ENCODE measurements at regions not wholly inside any gene's neighbourhood (a gene's known extent, or its start where the extent isn't known, plus 50 kb on each side); places are given as distances from the start of the nearest gene placed in this dataset.

DNA sequence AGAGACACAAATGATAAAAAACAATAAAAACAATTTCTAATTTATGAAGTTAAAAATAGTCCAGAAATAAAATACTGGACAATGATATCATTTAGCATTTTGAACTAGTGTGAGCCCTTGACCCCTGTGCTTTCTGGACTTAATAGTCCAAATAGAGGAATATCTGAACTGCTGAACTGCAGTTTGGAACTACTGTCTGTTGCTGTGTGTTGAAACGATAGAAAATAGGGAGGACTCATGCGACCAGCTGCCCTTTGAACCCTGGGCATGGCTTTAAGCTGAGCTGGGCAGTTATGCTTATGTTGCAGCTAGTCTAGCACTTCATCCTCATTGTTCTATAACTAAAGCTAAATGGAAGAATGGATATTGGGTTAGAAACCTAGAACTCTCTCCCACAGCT, 99.5 kb downstream of the FMR1NB start:
- no TSS peak for BruUV-seq (replicated peaks)
- ChIA-PET POLR2A (ENCODE audit: unreplicated experiment) (no interaction called here), CTCF (no interaction called here)
- Histone ChIP-seq H3K36me3 (ENCODE audit: low read depth, low read length) (no peaks in the 10 kb centered on the region), H3K4me1 (ENCODE audit: insufficient read depth, low read length) (no peaks in the 10 kb centered on the region), H3K9me3 (ENCODE audit: low read length) (no peaks in the 10 kb centered on the region), H3F3A (ENCODE audit: low read length, unreplicated experiment) (no peaks in the 10 kb centered on the region), H3K79me2 (ENCODE audit: low read length) (no peaks in the 10 kb centered on the region), H3K27me3 (ENCODE audit: low read length) (no peaks in the 10 kb centered on the region), H3K4me3 (ENCODE audit: low read length) (no peak overlapping the region), H2AFZ (ENCODE audit: low read length) (no peak overlapping the region), H3K9me2 (replicated peaks; ENCODE audit: low read length) (no peaks in the 10 kb centered on the region), H4K20me1 (ENCODE audit: low read length) (no peaks in the 10 kb centered on the region), H3K4me2 (ENCODE audit: low read length) (no peak overlapping the region), H3K9ac (ENCODE audit: low read length) (no peak overlapping the region), H3K27ac (ENCODE audit: low read length) (no peak overlapping the region)
- intact Hi-C loops (cut with micrococcal nuclease) = no loop called here
- TF ChIP-seq EZH2 (IDR thresholded peaks at IDR 0.05; ENCODE audit: low read length, unreplicated experiment) (no peak), EZH2phosphoT487 (IDR thresholded peaks at IDR 0.05; ENCODE audit: borderline replicate concordance, low read length) (no peak), CTCF (conservative IDR thresholded peaks at IDR 0.05; ENCODE audit: low read depth, low read length) (no peak)
- ATAC-seq (no peak), DNase-seq (no peak)

- Histone ChIP-seq H3K4me1 (ENCODE audit: insufficient read depth, low read length) (no peaks in the 10 kb centered on the region), H3K79me2 (ENCODE audit: low read length) (no peaks in the 10 kb centered on the region), H4K20me1 (ENCODE audit: low read length) (no peaks in the 10 kb centered on the region), H3K36me3 (ENCODE audit: low read depth, low read length) (no peaks in the 10 kb centered on the region), H3F3A (ENCODE audit: low read length, unreplicated experiment) (no peaks in the 10 kb centered on the region), H3K9me2 (replicated peaks; ENCODE audit: low read length) (no peaks in the 10 kb centered on the region), H3K27ac (ENCODE audit: low read length) (no peak overlapping the region), H3K4me2 (ENCODE audit: low read length) (no peak overlapping the region), H3K27me3 (ENCODE audit: low read length) (no peaks in the 10 kb centered on the region), H3K9me3 (ENCODE audit: low read length) (no peaks in the 10 kb centered on the region), H3K4me3 (ENCODE audit: low read length) (no peak overlapping the region), H3K9ac (ENCODE audit: low read length) (no peak overlapping the region), H2AFZ (ENCODE audit: low read length) (no peak overlapping the region)
- DNase-seq (no peak), ATAC-seq (no peak)
- no TSS peak for BruUV-seq (replicated peaks)
- ChIA-PET CTCF (no interaction called here), POLR2A (ENCODE audit: unreplicated experiment) (no interaction called here)
- intact Hi-C loops (cut with micrococcal nuclease) = no loop called here
- no peak for TF ChIP-seq EZH2phosphoT487 (IDR thresholded peaks at IDR 0.05; ENCODE audit: borderline replicate concordance, low read length)
- TF ChIP-seq CTCF (conservative IDR thresholded peaks at IDR 0.05; ENCODE audit: low read depth, low read length) = no peak
- no peak for TF ChIP-seq EZH2 (IDR thresholded peaks at IDR 0.05; ENCODE audit: low read length, unreplicated experiment)
These were observed 103.5 kb downstream of the FMR1NB start for GRCh38 chrX:148084611-148085010.

DNA sequence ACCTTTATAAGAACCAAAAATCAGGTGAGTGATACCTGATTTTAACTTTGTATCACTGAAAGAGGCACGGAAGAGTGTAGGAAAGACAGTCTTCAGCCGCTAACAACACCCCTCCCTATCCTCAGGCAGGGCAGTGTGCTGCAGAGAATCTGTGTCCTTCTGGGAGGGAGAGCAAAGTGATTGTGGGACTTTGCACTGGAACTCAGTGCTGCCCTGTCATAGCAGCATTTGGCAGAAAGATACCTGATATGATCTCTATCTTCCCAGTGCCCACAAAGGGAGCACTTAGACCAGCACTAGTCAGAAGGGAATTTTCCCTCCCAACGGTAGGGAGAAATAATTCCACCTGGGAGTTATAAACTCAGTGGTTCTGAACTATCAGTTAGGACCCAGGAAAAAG, 139.0 kb downstream of the FMR1NB start:
- BruUV-seq (replicated peaks) = no TSS peak
- POLR2A ChIA-PET (ENCODE audit: unreplicated experiment) = no interaction called here
- no peak overlapping the region for H3K27ac ChIP-seq (ENCODE audit: low read length)

More for the DNA sequence above, 139.0 kb downstream of the FMR1NB start:
- Histone ChIP-seq H2AFZ (ENCODE audit: low read length) (no peak overlapping the region), H3K4me2 (ENCODE audit: low read length) (no peak overlapping the region), H3F3A (ENCODE audit: low read length, unreplicated experiment) (no peaks in the 10 kb centered on the region), H3K9ac (ENCODE audit: low read length) (no peak overlapping the region), H4K20me1 (ENCODE audit: low read length) (no peaks in the 10 kb centered on the region), H3K9me3 (ENCODE audit: low read length) (no peaks in the 10 kb centered on the region), H3K79me2 (ENCODE audit: low read length) (no peaks in the 10 kb centered on the region), H3K27me3 (ENCODE audit: low read length) (no peaks in the 10 kb centered on the region), H3K9me2 (replicated peaks; ENCODE audit: low read length) (no peaks in the 10 kb centered on the region), H3K4me3 (ENCODE audit: low read length) (no peak overlapping the region), H3K4me1 (ENCODE audit: insufficient read depth, low read length) (no peaks in the 10 kb centered on the region), H3K36me3 (ENCODE audit: low read depth, low read length) (no peaks in the 10 kb centered on the region)
- TF ChIP-seq CTCF (conservative IDR thresholded peaks at IDR 0.05; ENCODE audit: low read depth, low read length) (no peak), EZH2 (IDR thresholded peaks at IDR 0.05; ENCODE audit: low read length, unreplicated experiment) (no peak), EZH2phosphoT487 (IDR thresholded peaks at IDR 0.05; ENCODE audit: borderline replicate concordance, low read length) (no peak)
- no peak for ATAC-seq
- intact Hi-C loops (cut with micrococcal nuclease) = no loop called here
- CTCF ChIA-PET = no interaction called here
- no peak for DNase-seq

Data from PC-3 (cell line).